ENCODE measurements at regions not wholly inside any gene's neighbourhood (a gene's known extent, or its start where the extent isn't known, plus 50 kb on each side); places are given as distances from the start of the nearest gene placed in this dataset.

- no peak overlapping the region for H3K27ac Mint-ChIP-seq (ENCODE audit: unreplicated experiment)
- no peaks in the 10 kb centered on the region for H3K27me3 Mint-ChIP-seq (ENCODE audit: low read depth, unreplicated experiment)
- no peak overlapping the region for H3K4me3 Mint-ChIP-seq (ENCODE audit: unreplicated experiment)
- Histone ChIP-seq H3K4me3 (ENCODE audit: insufficient read depth, low read depth, low read length) (no peak overlapping the region), H2AFZ (ENCODE audit: low read depth, low read length) (no peak overlapping the region), H3K36me3 (ENCODE audit: insufficient read depth, low read length) (no peaks in the 10 kb centered on the region), H3K9ac (ENCODE audit: low read length) (no peak overlapping the region), H4K20me1 (ENCODE audit: insufficient read depth, low read length) (no peaks in the 10 kb centered on the region), H3K4me2 (ENCODE audit: low read length) (no peak overlapping the region), H3K9me3 (ENCODE audit: insufficient read depth, low read depth, low read length) (no peaks in the 10 kb centered on the region), H3K27ac (ENCODE audit: low read depth, low read length) (no peak overlapping the region), H3K79me2 (ENCODE audit: insufficient read depth, low read length) (no peaks in the 10 kb centered on the region), H3K4me1 (ENCODE audit: insufficient read depth, low read length) (peaks cover 13% of the 10 kb centered on the region), H3K27me3 (ENCODE audit: insufficient read depth, low read length) (no peaks in the 10 kb centered on the region)
- H3K4me1 Mint-ChIP-seq (ENCODE audit: low read depth, unreplicated experiment), result peaks cover 19% of the 10 kb centered on the region
- TF ChIP-seq EZH2 (IDR thresholded peaks at IDR 0.05; ENCODE audit: insufficient read depth, low read length), result no peak
- TF ChIP-seq CTCF (IDR thresholded peaks at IDR 0.05; ENCODE audit: insufficient read depth, low read depth, low read length), result no peak
- H3K36me3 Mint-ChIP-seq (ENCODE audit: low read depth, unreplicated experiment), result peaks cover 2% of the 10 kb centered on the region
- FAIRE-seq (no peak), DNase-seq (ENCODE audit: low read depth) (no peak)
- H3K9me3 Mint-ChIP-seq (ENCODE audit: unreplicated experiment), result peaks cover 6% of the 10 kb centered on the region
Measured at GRCh38 chr14:89626233-89626806, 209.3 kb upstream of the FOXN3 start.

GRCh38 chr14:89625731-89626232 lies 208.7 kb upstream of the FOXN3 start:
- Mint-ChIP-seq H3K27me3 (ENCODE audit: low read depth, unreplicated experiment) (no peaks in the 10 kb centered on the region), H3K9me3 (ENCODE audit: unreplicated experiment) (peaks cover 6% of the 10 kb centered on the region), H3K4me3 (ENCODE audit: unreplicated experiment) (no peak overlapping the region), H3K36me3 (ENCODE audit: low read depth, unreplicated experiment) (peaks cover 2% of the 10 kb centered on the region), H3K27ac (ENCODE audit: unreplicated experiment) (no peak overlapping the region), H3K4me1 (ENCODE audit: low read depth, unreplicated experiment) (peaks cover 13% of the 10 kb centered on the region)
- Histone ChIP-seq H3K4me1 (ENCODE audit: insufficient read depth, low read length) (peaks cover 9% of the 10 kb centered on the region), H3K36me3 (ENCODE audit: insufficient read depth, low read length) (no peaks in the 10 kb centered on the region), H3K4me3 (ENCODE audit: insufficient read depth, low read depth, low read length) (no peak overlapping the region), H3K9ac (ENCODE audit: low read length) (no peak overlapping the region), H3K9me3 (ENCODE audit: insufficient read depth, low read depth, low read length) (no peaks in the 10 kb centered on the region), H2AFZ (ENCODE audit: low read depth, low read length) (peak overlapping the region; percentile 56), H4K20me1 (ENCODE audit: insufficient read depth, low read length) (no peaks in the 10 kb centered on the region), H3K79me2 (ENCODE audit: insufficient read depth, low read length) (no peaks in the 10 kb centered on the region), H3K27me3 (ENCODE audit: insufficient read depth, low read length) (no peaks in the 10 kb centered on the region), H3K27ac (ENCODE audit: low read depth, low read length) (no peak overlapping the region), H3K4me2 (ENCODE audit: low read length) (peak overlapping the region; percentile 6)
- TF ChIP-seq EZH2 (IDR thresholded peaks at IDR 0.05; ENCODE audit: insufficient read depth, low read length) (no peak), CTCF (IDR thresholded peaks at IDR 0.05; ENCODE audit: insufficient read depth, low read depth, low read length) (no peak)
- FAIRE-seq (no peak), DNase-seq (ENCODE audit: low read depth) (no peak)

GRCh38 chr14:89625244-89625713 lies 208.2 kb upstream of the FOXN3 start:
- Histone ChIP-seq H3K27ac (ENCODE audit: low read depth, low read length) (no peak overlapping the region), H3K4me3 (ENCODE audit: insufficient read depth, low read depth, low read length) (no peak overlapping the region), H3K9ac (ENCODE audit: low read length) (no peak overlapping the region), H3K27me3 (ENCODE audit: insufficient read depth, low read length) (no peaks in the 10 kb centered on the region), H3K36me3 (ENCODE audit: insufficient read depth, low read length) (no peaks in the 10 kb centered on the region), H3K79me2 (ENCODE audit: insufficient read depth, low read length) (no peaks in the 10 kb centered on the region), H3K4me2 (ENCODE audit: low read length) (peak overlapping the region; percentile 6), H3K4me1 (ENCODE audit: insufficient read depth, low read length) (peaks cover 4% of the 10 kb centered on the region), H4K20me1 (ENCODE audit: insufficient read depth, low read length) (no peaks in the 10 kb centered on the region), H2AFZ (ENCODE audit: low read depth, low read length) (peak overlapping the region; percentile 56), H3K9me3 (ENCODE audit: insufficient read depth, low read depth, low read length) (no peaks in the 10 kb centered on the region)
- no peak overlapping the region for H3K27ac Mint-ChIP-seq (ENCODE audit: unreplicated experiment)
- peaks cover 2% of the 10 kb centered on the region for H3K36me3 Mint-ChIP-seq (ENCODE audit: low read depth, unreplicated experiment)
- DNase-seq (ENCODE audit: low read depth), result peak; percentile 54
- H3K9me3 Mint-ChIP-seq (ENCODE audit: unreplicated experiment), result peaks cover 4% of the 10 kb centered on the region
- H3K4me1 Mint-ChIP-seq (ENCODE audit: low read depth, unreplicated experiment), result peaks cover 9% of the 10 kb centered on the region
- H3K4me3 Mint-ChIP-seq (ENCODE audit: unreplicated experiment), result no peak overlapping the region
- FAIRE-seq, result no peak
- no peak for TF ChIP-seq EZH2 (IDR thresholded peaks at IDR 0.05; ENCODE audit: insufficient read depth, low read length)
- no peak for TF ChIP-seq CTCF (IDR thresholded peaks at IDR 0.05; ENCODE audit: insufficient read depth, low read depth, low read length)
- no peaks in the 10 kb centered on the region for H3K27me3 Mint-ChIP-seq (ENCODE audit: low read depth, unreplicated experiment)
